Esophagus muscularis mucosa (tissue), 4 donors: ENCODE measurements at regions not wholly inside any gene's neighbourhood (a gene's known extent, or its start where the extent isn't known, plus 50 kb on each side); places are given as distances from the start of the nearest gene placed in this dataset.

Source experiments
- DNase-seq: peaks from one replicate; pipeline ENCODE4 v3.0.0-alpha.2; 2017; ENCODE audit errors: extremely low spot score
- H3K27ac ChIP-seq, 4 donors: fragments of 200-600 bp; sonication (generic); replicated peaks in 1 of 4; 1 replicate in 3 of 4; 2 replicates in 1 of 4; pipeline ENCODE4 v1.5.1; 2016 to 2019; ENCODE audit warnings: mild to moderate bottlenecking in 1 of 4
- H3K27me3 ChIP-seq, 4 donors: fragments of 200-600 bp; sonication (generic); one replicate each; pipeline versions ENCODE4 v1.5.1 to v1.6.0; 2016 to 2019
- H3K36me3 ChIP-seq, 4 donors: fragments of 200-600 bp; sonication (generic); one replicate each; pipeline ENCODE4 v1.5.1; 2016 to 2019
- H3K4me1 ChIP-seq, 4 donors: fragments of 200-600 bp; sonication (generic); one replicate each; pipeline ENCODE4 v1.5.1; 2016 to 2019
- H3K4me3 ChIP-seq, 4 donors: fragments of 200-600 bp; sonication (generic); 1 replicate in 2 of 4; 2 replicates in 2 of 4; pipeline ENCODE4 v1.5.1; 2016 to 2019; ENCODE audit warnings: mild to moderate bottlenecking in 4 of 4, moderate library complexity in 1 of 4
- H3K9me3 ChIP-seq, 4 donors: fragments of 200-600 bp; sonication (generic); 1 replicate in 3 of 4; 2 replicates in 1 of 4; pipeline ENCODE4 v1.5.1; 2016 to 2019
- CTCF ChIP-seq, 3 experiments: fragments of 200-600 bp in 2 of 3; fragments of 450-650 bp in 1 of 3; sonication (generic) in 2 of 3; IDR thresholded peaks; one replicate each; pipeline ENCODE4 v1.5.1; 2017 to 2019; ENCODE audit warnings: antibody characterized with exemption in 3 of 3, mild to moderate bottlenecking in 2 of 3, moderate library complexity in 1 of 3
- EP300 ChIP-seq: sonication (generic); formaldehyde crosslinking; IDR thresholded peaks from one replicate; pipeline ENCODE4 v1.6.1; 2017; ENCODE audit warnings: antibody characterized with exemption
- POLR2A ChIP-seq: fragments of 450-650 bp; IDR thresholded peaks from one replicate; pipeline ENCODE4 v1.6.1; 2017; ENCODE audit warnings: antibody characterized with exemption, moderate library complexity, mild to moderate bottlenecking, low read depth
- POLR2AphosphoS5 ChIP-seq, 2 donors: sonication (generic); formaldehyde crosslinking; IDR thresholded peaks; one replicate each; pipeline ENCODE4 v1.6.1; 2017; ENCODE audit warnings: antibody characterized with exemption in 2 of 2
- WGBS: methylation state at CpG from one replicate; pipeline ENCODE4 v1.1.5; 2018; 5-methylcytosine and 5-hydroxymethylcytosine counted together
- intact Hi-C: fragments of 100-400 bp; cut with DNase I; formaldehyde crosslinking; loops from one replicate; pipeline ENCODE4 v1.15.1; 2023

DNA sequence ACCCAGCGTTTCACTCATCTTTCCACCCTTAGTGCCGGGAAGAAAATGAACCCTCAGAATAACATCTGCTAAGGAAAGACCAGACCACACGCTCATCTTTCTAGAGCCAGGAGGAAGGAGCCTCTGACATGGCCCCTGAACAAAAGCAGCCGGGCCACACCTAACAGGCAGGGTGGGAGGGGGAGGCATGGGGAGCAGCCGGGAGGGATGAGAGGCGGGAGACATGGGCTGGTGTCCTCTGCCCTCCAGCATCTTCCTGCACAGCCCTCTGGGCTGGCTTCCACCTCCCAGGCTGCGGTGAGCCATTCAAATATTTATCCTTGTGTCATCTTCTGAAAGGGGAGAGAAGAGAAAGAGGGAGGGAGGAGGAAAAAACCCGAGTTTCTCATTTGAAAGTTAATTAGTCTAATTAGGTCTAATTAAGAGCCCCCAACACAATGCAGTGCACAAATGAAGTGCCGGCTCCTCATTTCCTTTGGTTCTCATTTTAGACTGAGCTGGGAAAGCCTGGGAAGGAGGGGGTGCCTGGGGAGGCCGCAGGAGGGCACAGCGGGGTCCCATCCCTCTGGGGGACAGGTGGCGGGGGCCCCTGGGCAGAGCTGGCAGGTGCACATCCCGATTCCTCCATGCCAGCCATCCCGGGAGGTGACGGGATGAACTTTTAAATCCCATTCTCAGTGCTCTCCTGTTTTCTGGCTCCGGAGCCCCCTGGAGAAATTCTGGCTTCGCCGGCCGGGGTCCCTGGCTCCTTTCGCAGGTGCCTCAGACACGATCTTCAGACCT is 90.5 kb downstream of the ENGASE start:
- H3K4me1 ChIP-seq, result no peaks in the 10 kb centered on the region
- no peaks in the 10 kb centered on the region for H3K9me3 ChIP-seq
- no peak for DNase-seq
- 65% methylated on average over 21 of the region's 21 CpGs for WGBS
- no peak for TF ChIP-seq POLR2AphosphoS5 (IDR thresholded peaks at IDR 0.05)
- no peak for TF ChIP-seq EP300
- TF ChIP-seq POLR2A, result no peak
- TF ChIP-seq CTCF (IDR thresholded peaks at IDR 0.05), result no peak
- no peaks in the 10 kb centered on the region for H3K36me3 ChIP-seq
- H3K27ac ChIP-seq, result no peak overlapping the region
- H3K4me3 ChIP-seq, result no peak overlapping the region
- intact Hi-C loops, result no loop called here
- H3K27me3 ChIP-seq, result peaks cover 0 to 81% (median 0%) of the 10 kb centered on the region in 4 donors

GRCh38 chr17:79164408-79164807 is 89.8 kb downstream of the ENGASE start:
- H3K4me3 ChIP-seq, result no peak overlapping the region
- peaks cover 0 to 84% (median 0%) of the 10 kb centered on the region in 4 donors for H3K27me3 ChIP-seq
- intact Hi-C loops, result no loop called here
- DNase-seq, result no peak
- no CpG with 5 or more reads among the region's 16 CpGs for WGBS
- no peak for TF ChIP-seq CTCF (IDR thresholded peaks at IDR 0.05)
- no peak for TF ChIP-seq EP300
- no peak for TF ChIP-seq POLR2AphosphoS5 (IDR thresholded peaks at IDR 0.05)
- no peak for TF ChIP-seq POLR2A
- H3K9me3 ChIP-seq, result no peaks in the 10 kb centered on the region
- H3K4me1 ChIP-seq, result no peaks in the 10 kb centered on the region
- H3K27ac ChIP-seq, result no peak overlapping the region
- no peaks in the 10 kb centered on the region for H3K36me3 ChIP-seq

- Histone ChIP-seq H3K27ac (no peak overlapping the region), H3K4me3 (no peak overlapping the region), H3K27me3 (peaks cover 0 to 84% (median 0%) of the 10 kb centered on the region in 4 donors), H3K4me1 (no peaks in the 10 kb centered on the region), H3K9me3 (no peaks in the 10 kb centered on the region), H3K36me3 (no peaks in the 10 kb centered on the region)
- 89% methylated on average over 5 of the region's 12 CpGs for WGBS
- intact Hi-C loops, result no loop called here
- no peak for DNase-seq
- TF ChIP-seq POLR2A (no peak), CTCF (IDR thresholded peaks at IDR 0.05) (no peak), POLR2AphosphoS5 (IDR thresholded peaks at IDR 0.05) (no peak), EP300 (no peak)
Measured at GRCh38 chr17:79163071-79163470, 88.4 kb downstream of the ENGASE start.

GRCh38 chr17:79162012-79162963 is 87.7 kb downstream of the ENGASE start:
- intact Hi-C loops, result no loop called here
- H3K27ac ChIP-seq, result no peak overlapping the region
- H3K4me3 ChIP-seq, result no peak overlapping the region
- DNase-seq, result no peak
- WGBS, result 68% methylated on average over 25 of the region's 26 CpGs
- TF ChIP-seq CTCF (IDR thresholded peaks at IDR 0.05) (no peak), POLR2AphosphoS5 (IDR thresholded peaks at IDR 0.05) (no peak), EP300 (no peak), POLR2A (no peak)
- H3K27me3 ChIP-seq, result peaks cover 0 to 76% (median 0%) of the 10 kb centered on the region in 4 donors
- H3K9me3 ChIP-seq, result no peaks in the 10 kb centered on the region
- no peaks in the 10 kb centered on the region for H3K4me1 ChIP-seq
- H3K36me3 ChIP-seq, result no peaks in the 10 kb centered on the region
